ENCODE measurements at regions not wholly inside any gene's neighbourhood (a gene's known extent, or its start where the extent isn't known, plus 50 kb on each side); places are given as distances from the start of the nearest gene placed in this dataset.

DNA sequence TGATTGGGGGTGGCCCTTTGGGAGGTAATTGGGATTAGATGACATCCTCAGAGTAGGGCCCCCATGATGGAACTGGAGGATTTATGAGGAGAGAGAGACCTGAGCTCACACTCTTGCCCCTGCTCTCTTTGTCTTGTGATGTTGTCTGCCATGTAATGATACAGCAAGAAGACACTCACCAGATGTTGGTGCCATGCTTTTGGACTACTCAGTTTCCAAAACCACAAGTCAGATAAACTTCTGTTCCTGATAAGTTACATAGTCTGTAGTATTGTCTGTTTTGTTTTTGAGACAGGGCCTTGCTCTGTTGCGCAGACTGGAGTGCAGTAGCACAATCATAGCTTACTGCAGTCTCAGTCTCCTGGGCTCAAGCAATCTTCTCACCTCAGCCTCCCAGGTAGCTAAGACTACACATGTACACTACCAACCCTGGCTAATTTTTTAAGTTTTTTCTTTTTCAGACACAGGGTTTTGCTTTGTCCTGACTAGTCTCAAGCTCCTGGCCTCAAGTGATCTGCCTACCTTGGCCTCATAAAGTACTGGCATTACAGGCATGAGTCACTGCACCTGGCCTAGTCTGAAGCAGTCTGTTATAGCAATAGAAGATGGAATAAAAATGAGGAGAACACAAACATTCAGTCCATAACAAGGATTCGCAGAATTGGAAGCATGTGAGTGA, 115.0 kb upstream of the GALNT2 start:
- no peak for TF ChIP-seq MAZ (IDR thresholded peaks at IDR 0.05; ENCODE audit: borderline replicate concordance, low read depth, low read length)
- TF ChIP-seq SMC3 (IDR thresholded peaks at IDR 0.05): no peak
- TF ChIP-seq, protein P1, sequence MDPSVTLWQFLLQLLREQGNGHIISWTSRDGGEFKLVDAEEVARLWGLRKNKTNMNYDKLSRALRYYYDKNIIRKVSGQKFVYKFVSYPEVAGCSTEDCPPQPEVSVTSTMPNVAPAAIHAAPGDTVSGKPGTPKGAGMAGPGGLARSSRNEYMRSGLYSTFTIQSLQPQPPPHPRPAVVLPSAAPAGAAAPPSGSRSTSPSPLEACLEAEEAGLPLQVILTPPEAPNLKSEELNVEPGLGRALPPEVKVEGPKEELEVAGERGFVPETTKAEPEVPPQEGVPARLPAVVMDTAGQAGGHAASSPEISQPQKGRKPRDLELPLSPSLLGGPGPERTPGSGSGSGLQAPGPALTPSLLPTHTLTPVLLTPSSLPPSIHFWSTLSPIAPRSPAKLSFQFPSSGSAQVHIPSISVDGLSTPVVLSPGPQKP (IDR thresholded peaks at IDR 0.05; ENCODE audit: low read depth, low read length): no peak
- no peak for TF ChIP-seq MYC (IDR thresholded peaks at IDR 0.05; ENCODE audit: borderline replicate concordance, low read length)
- TF ChIP-seq NR3C1 (IDR thresholded peaks at IDR 0.05): no peak
- no peak for TF ChIP-seq POLR2A (IDR thresholded peaks at IDR 0.05; ENCODE audit: low read length)
